GM12874 (cell line): ENCODE measurements at regions not wholly inside any gene's neighbourhood (a gene's known extent, or its start where the extent isn't known, plus 50 kb on each side); places are given as distances from the start of the nearest gene placed in this dataset.

Experiments
- TF ChIP-seq, protein P1 (sequence below): IDR thresholded peaks from 2 replicates; pipeline ENCODE4 v1.5.1; 2011; ENCODE audit warnings: low read depth, mild to moderate bottlenecking, control low read depth, low read length, moderate library complexity; ENCODE audit not compliant: insufficient read depth

DNA sequence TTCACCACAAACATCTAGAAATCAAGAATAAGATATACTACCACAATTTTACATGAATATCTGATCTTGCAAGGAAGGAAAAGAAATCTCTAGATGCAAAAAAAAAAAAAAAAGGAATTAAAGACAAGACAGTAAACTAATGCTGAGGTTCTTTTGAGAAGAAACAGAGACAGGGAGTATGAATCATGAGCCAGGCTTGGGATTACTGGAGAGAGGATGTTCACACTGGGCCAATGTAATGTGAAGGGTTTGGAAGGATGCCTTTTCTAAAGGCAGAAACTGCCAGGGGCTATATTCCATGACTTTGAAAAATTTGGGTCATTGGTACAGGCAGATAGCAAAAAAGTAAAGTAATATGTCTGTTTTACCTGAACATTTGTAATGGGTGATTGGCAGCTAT lies 573.0 kb upstream of the IGFBP3 start:
- TF ChIP-seq, protein P1, sequence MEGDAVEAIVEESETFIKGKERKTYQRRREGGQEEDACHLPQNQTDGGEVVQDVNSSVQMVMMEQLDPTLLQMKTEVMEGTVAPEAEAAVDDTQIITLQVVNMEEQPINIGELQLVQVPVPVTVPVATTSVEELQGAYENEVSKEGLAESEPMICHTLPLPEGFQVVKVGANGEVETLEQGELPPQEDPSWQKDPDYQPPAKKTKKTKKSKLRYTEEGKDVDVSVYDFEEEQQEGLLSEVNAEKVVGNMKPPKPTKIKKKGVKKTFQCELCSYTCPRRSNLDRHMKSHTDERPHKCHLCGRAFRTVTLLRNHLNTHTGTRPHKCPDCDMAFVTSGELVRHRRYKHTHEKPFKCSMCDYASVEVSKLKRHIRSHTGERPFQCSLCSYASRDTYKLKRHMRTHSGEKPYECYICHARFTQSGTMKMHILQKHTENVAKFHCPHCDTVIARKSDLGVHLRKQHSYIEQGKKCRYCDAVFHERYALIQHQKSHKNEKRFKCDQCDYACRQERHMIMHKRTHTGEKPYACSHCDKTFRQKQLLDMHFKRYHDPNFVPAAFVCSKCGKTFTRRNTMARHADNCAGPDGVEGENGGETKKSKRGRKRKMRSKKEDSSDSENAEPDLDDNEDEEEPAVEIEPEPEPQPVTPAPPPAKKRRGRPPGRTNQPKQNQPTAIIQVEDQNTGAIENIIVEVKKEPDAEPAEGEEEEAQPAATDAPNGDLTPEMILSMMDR = no peak

DNA sequence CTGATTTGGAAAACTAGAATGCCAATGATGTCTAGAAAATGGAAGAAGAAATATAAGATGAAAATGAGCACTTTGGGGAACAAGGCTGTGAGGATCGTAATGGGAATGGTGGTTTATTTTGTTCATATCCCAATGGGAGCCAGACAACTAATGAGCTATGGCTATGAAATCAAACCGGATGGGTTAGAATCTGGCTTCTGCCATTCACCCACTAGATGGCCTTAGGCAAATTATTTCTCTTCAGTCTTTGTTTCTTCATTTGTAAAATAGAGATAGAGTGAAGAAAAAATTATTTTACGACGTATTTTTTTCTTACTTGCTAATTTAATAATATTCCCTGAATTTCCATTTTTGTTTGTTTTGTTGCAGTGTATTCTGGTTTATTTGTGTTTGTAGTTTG lies 572.1 kb upstream of the IGFBP3 start:
- TF ChIP-seq, protein P1 = no peak

DNA sequence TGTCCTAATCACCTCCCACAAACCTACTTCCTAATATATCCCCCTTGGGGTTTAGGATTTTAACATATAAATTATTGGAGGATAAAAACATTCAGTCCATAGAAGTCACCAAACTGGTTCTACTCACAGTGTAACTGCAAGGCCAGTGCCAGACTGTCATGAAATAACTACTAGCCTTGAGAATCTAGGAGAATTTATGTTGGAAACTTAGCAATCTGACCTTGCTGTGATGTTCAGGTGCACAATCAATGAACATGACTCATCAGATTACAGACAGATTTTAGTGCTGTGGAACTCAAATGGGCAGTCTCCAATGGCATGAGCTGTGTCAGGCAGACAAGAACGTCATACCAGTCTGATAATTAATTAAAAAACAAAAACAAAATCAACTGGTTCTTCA lies 571.4 kb upstream of the IGFBP3 start:
- TF ChIP-seq, protein P1 = no peak

DNA sequence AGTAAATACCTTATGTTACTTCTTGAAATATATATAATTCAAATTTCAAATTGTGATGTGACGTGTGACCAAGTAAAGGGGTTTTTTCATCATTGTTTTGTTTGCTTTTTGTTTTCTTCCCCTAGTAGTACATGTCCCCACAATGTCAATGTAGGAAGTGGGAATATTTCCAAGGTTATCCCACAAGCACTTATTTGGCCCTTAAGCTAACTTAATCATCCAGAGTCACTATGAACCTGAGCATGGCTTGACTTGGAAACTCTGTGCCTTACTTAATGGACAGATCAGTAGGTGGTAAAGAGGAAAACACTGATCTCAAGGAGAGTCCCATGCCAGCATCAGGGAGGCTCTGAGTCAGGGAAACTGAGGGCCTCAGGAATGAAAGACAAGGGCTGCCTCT lies 569.3 kb upstream of the IGFBP3 start:
- TF ChIP-seq, protein P1 = no peak

DNA sequence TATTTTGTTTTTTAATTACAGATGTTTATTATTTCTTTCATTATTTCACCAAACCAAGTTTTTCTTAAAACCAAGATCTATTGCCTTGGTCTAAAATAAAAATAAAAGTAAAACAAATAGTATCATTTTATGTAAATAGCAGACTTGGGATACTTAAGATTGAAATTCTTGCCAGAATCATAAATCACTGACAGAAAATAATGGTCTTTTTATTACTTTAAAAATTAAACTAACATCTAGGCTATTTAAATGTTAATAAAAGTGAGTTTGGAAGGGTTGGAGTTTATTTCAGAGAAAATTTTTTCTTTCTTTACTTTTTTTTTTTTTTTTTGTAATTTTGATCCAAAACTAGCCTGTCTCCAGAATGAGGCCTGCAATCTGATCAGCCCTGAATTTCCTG lies 568.0 kb upstream of the IGFBP3 start:
- TF ChIP-seq, protein P1 = no peak

DNA sequence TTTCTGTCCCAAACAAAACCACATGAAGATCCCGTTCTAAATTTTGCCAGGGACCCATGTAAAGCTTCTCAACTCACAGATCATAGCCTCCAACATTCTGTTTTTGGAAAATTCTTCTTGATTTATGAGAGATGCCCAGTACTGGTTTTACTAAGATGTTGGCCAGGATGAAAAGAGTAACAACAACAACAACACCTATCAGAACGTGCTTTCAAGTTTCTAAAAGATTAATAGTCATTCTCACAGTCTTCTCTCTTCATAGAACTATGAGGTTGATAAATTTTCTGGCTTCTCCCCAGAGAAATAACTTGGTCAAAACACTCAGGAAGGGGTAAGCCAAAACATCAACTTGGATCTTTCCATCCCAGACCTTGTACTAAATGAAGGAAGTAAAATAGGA lies 567.5 kb upstream of the IGFBP3 start:
- TF ChIP-seq, protein P1 = no peak

DNA sequence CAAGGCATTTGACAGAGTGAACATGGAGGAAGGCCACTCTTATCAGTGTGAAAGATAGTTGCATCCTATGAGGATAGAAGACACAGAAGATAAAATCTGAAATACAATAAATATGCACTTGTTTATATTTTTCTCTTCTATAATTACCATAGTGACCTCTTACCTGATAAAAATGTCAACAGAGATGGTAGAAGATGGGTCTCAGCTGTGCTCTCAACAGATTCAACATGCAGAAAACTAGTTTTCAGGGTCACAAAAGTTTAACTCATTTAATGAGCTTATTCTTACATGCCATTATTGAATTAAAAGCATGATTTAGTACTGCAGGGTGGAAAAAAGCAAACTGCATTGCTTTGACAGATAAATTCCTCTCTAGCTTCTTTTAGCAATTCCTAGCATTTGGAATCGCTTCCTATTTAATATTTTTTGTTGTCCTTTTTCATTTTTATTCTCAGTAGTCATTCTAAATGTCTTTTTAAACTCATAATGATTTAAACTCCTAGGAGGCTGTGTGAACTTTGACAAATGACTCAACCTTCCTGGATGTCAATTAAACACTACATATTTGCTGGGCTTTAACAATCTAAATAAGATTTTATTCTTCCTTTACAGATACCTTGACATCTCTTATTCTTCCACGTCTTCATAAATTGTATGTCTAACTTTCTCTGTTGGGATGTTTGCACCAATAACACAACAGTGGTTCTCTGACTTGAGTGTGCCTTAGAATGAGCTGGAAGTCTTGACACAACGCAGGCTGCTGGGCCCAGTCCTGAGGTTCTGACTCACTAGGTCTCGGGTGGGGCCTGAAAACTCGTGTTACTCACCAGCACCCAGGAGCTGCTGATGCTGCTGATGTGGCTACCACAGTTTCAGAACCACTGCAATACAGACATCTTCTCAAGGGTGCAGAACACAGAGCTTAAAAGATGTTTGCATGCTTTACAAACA lies 565.5 kb upstream of the IGFBP3 start:
- TF ChIP-seq, protein P1 = no peak
